HG02943 (cell line): ENCODE measurements at regions not wholly inside any gene's neighbourhood (a gene's known extent, or its start where the extent isn't known, plus 50 kb on each side); places are given as distances from the start of the nearest gene placed in this dataset.

Experiments
- ATAC-seq: cut with Tn5 transposase; IDR thresholded peaks from one replicate; pipeline ENCODE4 v1.9.1; 2021; ENCODE audit warnings: mild to moderate bottlenecking, low read depth, moderate library complexity; ENCODE audit not compliant: unreplicated experiment

DNA sequence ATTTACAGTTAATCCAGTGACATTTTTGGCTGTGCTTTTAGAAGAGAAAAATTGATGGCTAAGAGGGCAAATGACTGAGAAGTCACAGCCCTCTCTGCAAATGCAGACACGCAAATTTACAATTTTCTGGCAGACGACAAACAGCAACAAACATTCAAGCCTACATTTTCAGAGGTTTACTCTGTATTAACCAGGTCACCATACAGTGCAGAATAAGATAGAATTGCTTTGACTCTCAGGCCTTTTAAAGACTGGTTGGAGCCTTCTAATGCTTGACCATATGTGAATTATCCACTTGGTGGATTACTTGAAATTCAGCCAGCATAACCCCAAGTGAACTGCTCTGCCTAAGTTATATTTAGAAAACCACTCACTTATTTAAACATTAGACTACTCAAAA is 65.5 kb upstream of the FOXN2 start:
- no peak for ATAC-seq

DNA sequence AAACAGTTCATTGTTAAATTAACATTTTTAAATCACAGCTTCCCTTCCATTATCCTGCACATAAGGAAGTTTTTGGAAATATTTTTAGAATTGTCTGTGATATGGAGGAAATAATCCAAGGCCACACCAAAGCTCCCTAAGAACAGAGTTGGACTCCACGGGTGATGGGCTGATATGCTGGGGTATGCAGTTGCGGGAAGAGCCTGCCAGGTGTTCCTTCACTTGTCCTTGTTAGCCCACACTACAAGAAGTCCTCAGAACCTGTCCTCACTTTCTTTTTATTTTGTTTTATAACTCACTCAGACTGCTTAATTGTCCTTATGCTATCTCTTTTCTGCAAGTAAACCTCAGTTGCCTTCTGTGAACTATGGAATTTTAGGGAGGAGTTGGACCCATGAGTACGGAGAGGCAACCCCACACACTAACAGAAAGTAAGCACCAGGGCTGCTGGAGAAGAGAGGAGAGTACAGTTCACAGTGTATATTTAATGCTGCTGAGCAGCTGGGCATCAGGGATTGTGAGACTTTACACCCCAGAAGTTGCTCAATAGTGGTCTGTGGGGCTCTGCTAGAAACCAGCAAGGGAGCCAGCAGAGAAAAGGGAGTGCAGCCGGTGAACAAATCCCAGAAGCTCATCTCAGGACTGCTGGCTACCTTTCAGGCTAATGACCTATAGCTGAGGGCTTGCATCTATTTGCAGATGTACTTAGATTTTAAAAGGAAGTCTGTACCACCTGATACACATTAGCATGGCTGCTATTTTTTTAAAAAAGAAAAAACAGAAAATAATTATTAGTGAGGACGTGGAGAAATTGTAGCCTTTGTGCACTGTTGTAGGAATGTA is 64.6 kb upstream of the FOXN2 start:
- no peak for ATAC-seq

DNA sequence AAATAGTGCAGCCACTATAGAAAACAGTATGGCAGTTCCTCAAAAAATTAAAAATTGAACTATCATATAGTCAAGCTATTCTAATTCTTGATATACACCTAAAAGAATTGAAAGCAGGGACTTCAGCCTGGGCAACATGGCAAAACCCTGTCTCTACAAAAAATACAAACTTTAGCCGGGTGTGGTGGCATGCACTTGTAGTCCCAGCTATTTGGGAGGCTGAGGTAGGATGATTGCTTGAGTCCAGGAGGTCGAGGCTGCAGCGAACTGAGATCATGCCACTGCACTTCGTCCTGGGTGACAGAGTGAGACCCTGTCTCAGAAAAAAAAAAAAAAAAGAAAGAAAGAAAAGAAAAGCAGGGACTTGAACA is 64.0 kb upstream of the FOXN2 start:
- no peak for ATAC-seq

DNA sequence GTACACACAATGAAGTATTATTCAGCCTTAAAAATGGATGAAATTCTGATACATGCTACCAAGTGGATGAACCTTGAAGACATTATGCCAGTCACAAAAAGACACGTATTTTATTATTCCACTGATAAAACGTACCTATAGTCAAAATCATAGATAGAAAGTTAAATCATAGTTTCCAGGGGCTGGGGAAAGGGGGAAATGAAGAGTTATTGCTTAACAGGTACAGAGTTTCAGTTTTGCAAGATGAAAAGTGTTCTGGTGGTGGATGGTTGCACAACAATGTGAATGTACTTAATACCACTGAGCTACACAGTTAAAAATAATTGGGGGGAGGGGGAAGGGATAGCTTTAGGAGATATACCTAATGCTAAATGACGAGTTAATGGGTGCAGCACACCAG is 63.5 kb upstream of the FOXN2 start:
- ATAC-seq, result peak; percentile 66

DNA sequence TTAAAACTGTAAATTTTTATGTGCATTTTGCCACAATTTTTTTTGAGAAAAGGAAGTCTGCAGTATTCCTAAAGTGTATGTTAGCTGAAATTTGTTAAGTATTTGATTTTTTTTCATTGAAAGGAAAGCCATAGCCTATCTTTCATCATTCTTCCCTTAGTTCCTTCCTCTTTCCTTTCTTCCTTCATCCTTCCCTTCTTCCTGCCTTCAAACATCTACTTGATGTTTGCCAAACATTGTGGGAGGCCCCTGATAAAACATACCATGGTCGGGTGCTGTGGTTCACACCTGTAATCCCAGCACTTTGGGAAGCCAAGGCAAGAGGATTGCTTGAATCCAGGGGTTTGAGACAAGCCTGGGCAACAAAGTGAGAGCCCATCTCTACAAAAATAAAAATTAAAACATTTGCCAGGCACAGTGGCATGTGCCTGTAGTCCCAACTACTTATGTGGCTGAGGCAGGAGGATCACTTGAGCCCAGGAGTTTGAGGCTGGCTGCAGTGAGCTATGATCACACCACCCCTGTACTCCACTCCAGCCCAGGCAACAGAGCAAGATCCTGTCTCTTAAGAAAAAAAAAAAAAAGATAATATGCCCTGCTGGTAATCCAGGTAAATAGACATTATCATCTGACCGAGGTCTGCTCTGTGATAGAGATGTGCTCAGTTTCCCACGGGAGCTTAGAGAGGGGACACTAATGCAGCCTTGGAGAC is 62.9 kb upstream of the FOXN2 start:
- no peak for ATAC-seq

DNA sequence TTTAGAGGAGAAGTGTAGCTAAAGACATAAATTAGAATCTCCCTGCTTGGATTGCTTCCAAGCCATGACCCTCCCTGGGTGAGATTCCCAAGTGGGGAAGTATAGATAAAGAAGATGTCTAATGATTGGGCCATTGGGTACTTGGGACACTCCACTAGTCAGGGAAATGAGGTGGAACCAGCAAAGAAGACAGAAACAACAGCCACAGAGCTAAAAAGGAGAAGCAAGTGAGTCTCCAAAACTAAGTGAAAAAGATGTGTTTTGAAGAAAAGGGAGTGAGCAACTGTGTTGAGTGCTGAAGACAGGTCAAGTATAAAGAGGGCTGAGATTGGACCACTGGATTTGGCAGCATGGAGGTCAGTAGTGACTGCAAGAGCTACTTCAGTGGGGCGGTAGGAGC is 61.2 kb upstream of the FOXN2 start:
- no peak for ATAC-seq

DNA sequence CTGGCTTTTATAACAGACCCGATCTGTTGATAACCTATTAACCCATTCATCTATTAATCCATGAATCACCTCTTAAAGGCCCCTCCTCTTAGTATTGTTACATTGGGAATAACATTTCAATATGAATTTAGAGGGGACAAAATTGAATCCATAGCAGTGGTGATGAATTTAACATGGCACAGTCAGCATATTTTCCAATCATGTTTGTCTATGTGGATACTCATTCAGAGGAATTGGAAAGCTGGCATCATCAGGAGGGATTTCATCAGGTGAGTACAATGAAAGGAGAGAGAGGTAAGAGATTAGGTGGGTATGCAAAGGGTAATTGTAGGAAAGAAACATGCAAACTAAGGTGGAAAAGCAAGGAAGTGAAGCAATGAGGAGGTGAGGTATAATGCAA is 59.6 kb upstream of the FOXN2 start:
- ATAC-seq, result no peak

DNA sequence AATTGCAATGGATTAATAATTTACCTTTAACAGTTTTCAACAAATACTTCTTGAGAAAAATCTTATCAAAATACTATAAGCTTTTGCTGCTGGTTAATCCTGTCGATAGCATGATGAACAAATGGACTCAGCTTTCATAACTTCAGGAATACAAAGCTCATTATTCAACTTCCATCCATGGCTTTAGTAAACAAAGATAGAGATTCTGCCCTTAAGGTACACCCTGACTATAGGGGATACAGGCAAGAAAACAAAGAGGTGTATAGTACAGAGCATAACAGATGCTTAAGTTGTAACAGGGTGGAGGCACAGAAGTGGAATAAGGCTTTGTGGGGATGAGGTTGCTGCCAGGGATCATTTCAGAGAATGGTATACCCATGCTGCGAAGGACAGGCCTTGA is 57.0 kb upstream of the FOXN2 start:
- no peak for ATAC-seq

DNA sequence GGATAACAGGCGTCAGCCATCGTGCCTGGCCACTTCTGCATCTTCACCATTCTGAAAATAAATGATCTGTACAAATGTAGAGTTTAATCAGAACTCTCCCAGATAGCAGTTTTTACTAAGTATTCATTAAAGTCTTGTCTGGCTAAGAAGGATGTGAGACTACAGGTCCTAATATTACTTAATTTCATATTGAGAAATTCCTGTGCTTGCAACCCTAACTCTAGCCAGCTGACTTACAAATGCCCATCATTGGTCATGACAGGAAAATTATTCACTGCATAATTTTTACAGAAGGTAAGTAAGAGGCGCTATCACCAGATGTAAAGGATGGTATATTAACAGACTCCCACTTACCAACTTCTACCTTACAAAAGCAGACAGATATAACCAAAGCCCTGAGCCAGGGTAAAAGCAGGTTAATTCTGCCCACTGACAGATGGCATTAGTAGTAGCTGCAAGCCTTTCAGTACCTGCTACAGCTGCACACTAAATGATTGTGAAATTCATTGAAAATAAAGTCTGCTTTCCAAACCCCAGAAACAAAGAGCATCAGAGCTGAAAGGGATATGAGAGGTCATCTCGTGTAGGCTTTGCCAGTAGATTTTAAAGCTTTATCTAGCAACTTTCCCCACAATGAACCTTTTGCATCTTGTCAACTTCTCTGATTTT is 55.9 kb upstream of the FOXN2 start:
- ATAC-seq, result no peak

DNA sequence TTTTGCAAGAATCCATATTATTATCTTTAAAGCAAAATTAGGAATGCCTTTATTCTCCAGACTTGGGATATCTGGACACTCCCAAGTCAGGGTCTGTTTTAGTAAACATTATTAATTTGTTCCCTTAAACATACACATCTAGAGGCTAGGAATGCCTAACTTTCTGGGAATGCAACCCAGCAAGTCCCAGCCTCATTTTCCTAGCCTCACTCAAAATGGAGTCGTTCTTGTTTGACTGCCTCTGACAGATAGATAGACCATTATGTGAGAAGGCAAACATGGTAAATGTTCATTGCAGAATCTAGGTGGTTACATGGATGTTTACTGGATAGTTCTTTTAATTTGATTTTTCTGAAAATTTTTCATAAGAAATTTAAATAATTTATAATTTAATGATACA is 54.7 kb upstream of the FOXN2 start:
- ATAC-seq, result no peak

DNA sequence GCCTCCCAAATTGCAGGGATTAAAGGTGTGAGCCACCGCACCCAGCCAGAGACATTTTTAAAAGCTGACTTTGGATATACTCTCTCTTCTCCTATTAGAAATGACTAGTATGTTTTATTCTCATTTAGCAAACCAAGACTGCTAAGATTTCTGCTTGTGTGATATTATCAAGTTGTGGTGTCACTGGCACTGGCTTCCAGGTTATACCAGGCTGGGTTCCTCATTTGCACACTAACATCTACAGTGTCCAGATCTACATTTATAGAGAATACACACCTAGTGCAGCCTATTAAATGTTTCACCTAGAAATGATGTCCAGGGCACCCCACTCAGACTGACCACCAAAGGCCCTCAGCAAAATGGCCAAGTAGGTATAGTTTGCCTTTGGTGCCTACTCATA is 49.9 kb upstream of the FOXN2 start:
- ATAC-seq, result no peak
